Renal cortex interstitium (tissue), 11 donors: ENCODE measurements at regions not wholly inside any gene's neighbourhood (a gene's known extent, or its start where the extent isn't known, plus 50 kb on each side); places are given as distances from the start of the nearest gene placed in this dataset.

Source experiments
- DNase-seq, 11 donors: peaks; one replicate each; pipeline ENCODE4 v3.0.0-alpha.2; 2013; ENCODE audit warnings: low read depth in 9 of 11, low spot score in 4 of 11; ENCODE audit errors: extremely low read depth in 1 of 11

DNA sequence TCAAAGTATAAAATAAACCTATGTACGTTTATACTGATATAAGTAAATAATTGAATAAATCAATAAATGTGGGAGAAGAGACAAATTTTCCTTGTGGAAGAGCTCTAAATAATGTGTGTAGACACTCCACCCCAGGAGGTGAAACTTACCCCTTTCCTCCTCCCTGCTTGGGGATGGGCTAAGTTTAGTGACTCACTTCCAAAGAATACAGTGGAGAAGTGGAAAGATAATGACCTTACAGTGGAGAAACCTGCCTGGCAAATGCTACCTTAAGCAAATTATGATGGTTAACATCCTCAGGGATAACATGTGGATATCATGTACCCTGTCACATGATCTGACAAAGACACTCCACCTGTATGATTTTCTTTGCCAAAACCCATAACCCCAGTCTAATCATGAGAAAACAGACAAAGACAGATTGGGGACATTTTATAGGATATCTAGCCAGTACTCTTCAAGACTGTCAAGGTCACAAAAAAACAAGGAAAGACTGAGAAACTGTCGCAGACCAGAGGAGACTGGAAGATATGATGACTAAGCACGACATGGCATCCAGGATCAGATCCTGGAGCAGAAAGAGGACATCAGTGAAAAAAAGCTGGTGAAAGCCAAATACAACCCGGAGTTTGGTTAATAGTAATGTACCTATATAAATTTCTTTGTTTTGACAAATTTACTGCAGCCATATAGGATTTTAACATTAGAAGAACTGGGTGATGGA, 195.5 kb upstream of the PRDM1 start:
- no peak for DNase-seq

- no peak for DNase-seq
Measured at GRCh38 chr6:105889902-105890301, 196.2 kb upstream of the PRDM1 start.

GRCh38 chr6:105886814-105887544, 199.2 kb upstream of the PRDM1 start:
- DNase-seq, result no peak

DNA sequence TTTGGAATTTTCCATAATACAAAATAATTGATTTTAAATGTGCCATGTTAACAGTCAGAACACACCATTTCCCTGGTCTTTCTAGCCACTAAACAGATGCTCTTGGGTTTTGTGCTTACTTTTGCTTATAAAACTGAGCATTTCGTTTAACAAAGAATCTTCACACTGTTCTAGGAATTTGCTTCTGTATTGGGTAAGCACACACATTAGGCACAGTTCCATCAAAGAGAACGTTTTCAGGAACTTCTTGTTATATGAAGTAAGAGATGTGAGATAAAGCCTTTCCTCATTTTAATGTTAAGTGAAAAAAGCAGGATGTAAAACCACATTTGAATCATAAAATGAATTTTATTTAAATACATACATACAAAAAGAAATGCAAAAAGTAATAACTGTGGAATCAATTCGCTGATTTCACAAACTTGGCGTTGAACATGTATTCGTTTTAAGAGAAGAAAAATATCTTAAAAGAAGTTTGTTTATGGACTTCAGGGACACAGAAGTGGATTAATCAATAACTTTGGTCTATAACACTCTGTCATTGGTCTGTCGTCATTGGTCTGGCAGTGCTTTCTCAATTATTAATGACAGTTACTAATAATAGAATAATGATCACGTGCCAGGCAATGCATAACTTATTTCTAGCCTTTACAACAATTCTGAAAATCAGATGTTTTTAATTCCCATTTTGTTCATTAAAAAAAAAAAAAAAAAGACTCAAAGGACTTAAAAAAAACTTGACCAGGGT, 199.9 kb upstream of the PRDM1 start:
- no peak for DNase-seq

DNA sequence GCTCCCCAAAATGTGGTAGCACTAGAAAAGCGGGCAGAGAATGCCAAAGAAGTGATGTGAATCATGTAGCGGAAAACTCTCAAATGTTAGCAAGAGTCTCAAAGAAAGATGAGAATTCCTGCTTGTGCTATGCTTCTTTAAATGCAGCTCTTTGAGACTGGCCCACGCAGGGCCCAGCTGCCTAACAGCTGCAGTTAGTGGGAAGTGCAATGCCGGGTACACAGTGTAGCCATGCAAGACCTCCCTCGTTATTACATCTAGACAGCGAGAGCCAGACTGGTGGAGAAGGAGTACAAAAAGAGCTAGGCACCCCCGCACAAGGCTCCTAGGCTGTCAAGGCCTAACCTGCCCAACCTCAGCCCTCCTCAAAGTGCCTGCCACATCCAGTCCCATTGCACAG, 201.7 kb upstream of the PRDM1 start:
- no peak for DNase-seq

- no peak for DNase-seq
Measured at GRCh38 chr6:105884011-105884410, 202.1 kb upstream of the PRDM1 start.

- DNase-seq, result no peak
Measured at GRCh38 chr6:105882828-105883227, 203.3 kb upstream of the PRDM1 start.

GRCh38 chr6:105882121-105882803, 203.9 kb upstream of the PRDM1 start:
- DNase-seq, result no peak

DNA sequence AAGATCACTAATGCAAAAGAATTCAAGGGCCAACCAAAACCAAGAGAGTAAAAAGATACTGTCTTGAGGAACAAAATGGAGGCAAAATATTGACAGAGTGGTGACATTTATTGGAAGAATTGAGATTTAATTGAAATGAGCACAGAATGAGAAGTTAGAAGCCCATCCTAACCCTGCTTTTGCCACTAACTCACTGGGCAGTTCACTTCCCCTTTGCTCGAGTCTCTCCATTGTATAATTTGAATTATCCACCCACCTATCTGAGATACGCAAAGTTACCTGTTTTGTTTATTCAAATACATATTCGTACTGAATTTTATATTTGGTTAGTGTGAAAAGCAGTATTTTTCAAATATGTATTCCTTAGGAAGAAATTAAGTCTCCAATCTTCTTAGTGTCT, 204.5 kb upstream of the PRDM1 start:
- no peak for DNase-seq

- no peak for DNase-seq
Measured at GRCh38 chr6:105880030-105880492, 206.1 kb upstream of the PRDM1 start.

DNA sequence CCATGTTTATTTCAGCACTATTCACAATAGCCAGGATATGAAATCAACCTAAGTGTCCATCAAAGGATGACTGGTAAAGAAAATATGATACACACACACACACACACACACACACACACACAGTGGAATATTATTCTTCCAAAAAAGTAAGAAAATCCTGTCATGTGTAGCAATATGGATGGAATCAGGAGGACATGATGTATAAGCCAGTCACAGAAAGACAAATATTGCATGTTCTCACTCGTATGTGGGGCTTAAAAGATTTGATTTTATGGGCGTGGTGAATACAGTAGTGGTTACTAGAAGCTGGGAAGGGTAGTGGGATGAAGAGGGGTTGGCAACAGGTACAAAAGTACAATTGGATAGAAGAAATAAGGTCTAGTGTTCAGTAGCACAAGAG, 207.0 kb upstream of the PRDM1 start:
- no peak for DNase-seq

GRCh38 chr6:105875974-105876640, 210.0 kb upstream of the PRDM1 start:
- no peak for DNase-seq

GRCh38 chr6:105874835-105875626, 211.1 kb upstream of the PRDM1 start:
- DNase-seq, result no peak

DNA sequence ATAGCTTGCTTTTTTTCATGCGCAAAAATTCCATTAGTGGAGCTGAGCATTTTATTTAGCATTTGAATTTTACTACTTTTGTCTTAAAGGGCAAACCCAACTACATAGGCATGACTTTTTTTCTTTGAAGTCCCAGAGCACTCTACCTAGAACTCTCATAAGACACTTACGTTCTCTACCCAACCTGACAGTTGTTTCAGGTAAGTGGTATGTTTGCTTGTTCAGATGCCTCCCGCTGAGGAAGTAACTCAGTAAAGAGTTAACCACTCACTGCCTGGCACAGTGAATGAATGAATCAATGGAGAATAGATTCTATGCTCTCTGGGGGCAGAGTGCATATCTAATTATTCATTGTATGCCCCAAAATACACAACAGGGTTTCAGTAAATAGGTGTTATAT, 212.3 kb upstream of the PRDM1 start:
- no peak for DNase-seq

GRCh38 chr6:105873211-105873704, 212.9 kb upstream of the PRDM1 start:
- no peak for DNase-seq

- DNase-seq, result no peak
Measured at GRCh38 chr6:105872249-105872648, 213.9 kb upstream of the PRDM1 start.

- DNase-seq, result no peak
Measured at GRCh38 chr6:105871542-105871941, 214.6 kb upstream of the PRDM1 start.

- no peak for DNase-seq
Measured at GRCh38 chr6:105869835-105870440, 216.2 kb upstream of the PRDM1 start.
